Colonic mucosa (tissue), 4 donors: ENCODE measurements at regions not wholly inside any gene's neighbourhood (a gene's known extent, or its start where the extent isn't known, plus 50 kb on each side); places are given as distances from the start of the nearest gene placed in this dataset.

Source experiments
- DNase-seq: peaks from one replicate; pipeline ENCODE4 v3.0.0-alpha.2; 2020
- H3K27ac ChIP-seq: fragments of 200-600 bp; one replicate; pipeline ENCODE4 v1.8.0; 2021
- H3K27me3 ChIP-seq: fragments of 200-600 bp; one replicate; pipeline ENCODE4 v1.8.0; 2021
- H3K36me3 ChIP-seq: fragments of 200-600 bp; one replicate; pipeline ENCODE4 v1.8.0; 2021
- H3K4me1 ChIP-seq: fragments of 200-600 bp; one replicate; pipeline ENCODE4 v1.8.0; 2021; ENCODE audit warnings: mild to moderate bottlenecking
- H3K4me3 ChIP-seq: fragments of 200-600 bp; one replicate; pipeline ENCODE4 v1.8.0; 2021
- H3K9ac ChIP-seq, 2 donors: one replicate each; pipeline ENCODE4 v1.7.0; 2013; ENCODE audit warnings: control low read depth in 2 of 2, low read depth in 2 of 2, low read length in 2 of 2
- H3K9me3 ChIP-seq: fragments of 200-600 bp; one replicate; pipeline ENCODE4 v1.8.0; 2021
- intact Hi-C: fragments of 100-400 bp; cut with DNase I; formaldehyde crosslinking; loops from one replicate; pipeline ENCODE4 v1.14.1; 2022
- TF ChIP-seq, protein P1 (sequence below): fragments of 200-600 bp; IDR thresholded peaks from one replicate; pipeline ENCODE4 v1.8.0; 2022; ENCODE audit warnings: antibody characterized with exemption, mild to moderate bottlenecking
- donor health status: healthy.
- donor health status: DM: no; HTN: no; CAD: no.
- donor health status: DM: no; HTN: no; CAD: no.

DNA sequence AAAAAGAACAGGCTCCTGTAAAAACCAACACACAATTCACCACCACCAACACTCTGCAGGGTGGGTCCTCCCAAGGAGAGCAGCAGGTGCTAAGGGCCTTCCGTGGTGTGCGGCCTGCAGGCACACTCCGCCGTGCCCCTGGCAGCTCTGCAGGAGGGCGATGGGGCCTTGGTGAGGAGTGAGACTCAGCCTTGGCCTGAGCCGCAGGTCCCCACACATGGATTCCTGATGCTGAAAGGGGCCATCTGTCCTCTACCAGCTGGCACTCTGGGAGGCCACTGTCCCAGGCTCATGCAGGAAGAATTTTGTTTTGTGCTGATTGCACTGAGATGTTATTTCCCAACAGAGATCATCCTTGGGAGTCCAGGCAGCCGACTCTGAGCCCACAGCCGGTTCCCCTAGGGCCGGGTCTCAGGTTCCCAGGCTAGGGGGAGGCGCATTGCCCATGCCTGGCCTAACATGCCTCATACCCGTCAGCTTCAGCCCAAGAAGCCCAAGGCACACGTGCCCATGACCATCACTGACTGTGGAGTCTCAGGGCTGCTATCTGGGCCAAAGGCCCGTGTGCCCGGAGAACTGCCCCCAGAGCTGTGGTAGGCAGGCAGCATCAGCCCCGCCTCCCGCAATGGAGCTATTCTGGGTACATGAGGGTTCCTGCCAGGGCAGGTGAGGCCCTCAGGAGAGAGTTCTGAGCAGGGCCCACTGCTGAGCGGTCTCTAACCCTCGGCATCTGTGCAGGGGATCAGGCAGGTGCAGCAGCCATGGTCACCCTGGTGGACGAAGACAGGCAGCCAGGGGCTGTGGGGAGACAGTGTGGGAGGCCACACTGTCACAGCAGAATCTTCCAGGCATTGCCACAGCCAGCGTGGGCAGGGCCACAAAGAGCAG, 97.9 kb upstream of the ZNF469 start:
- Histone ChIP-seq H3K27ac (no peak overlapping the region), H3K4me3 (no peak overlapping the region), H3K27me3 (no peaks in the 10 kb centered on the region), H3K9ac (no peak overlapping the region), H3K9me3 (no peaks in the 10 kb centered on the region), H3K36me3 (no peaks in the 10 kb centered on the region), H3K4me1 (no peaks in the 10 kb centered on the region)
- no peak for DNase-seq
- intact Hi-C loops, result no loop called here
- TF ChIP-seq, protein P1, sequence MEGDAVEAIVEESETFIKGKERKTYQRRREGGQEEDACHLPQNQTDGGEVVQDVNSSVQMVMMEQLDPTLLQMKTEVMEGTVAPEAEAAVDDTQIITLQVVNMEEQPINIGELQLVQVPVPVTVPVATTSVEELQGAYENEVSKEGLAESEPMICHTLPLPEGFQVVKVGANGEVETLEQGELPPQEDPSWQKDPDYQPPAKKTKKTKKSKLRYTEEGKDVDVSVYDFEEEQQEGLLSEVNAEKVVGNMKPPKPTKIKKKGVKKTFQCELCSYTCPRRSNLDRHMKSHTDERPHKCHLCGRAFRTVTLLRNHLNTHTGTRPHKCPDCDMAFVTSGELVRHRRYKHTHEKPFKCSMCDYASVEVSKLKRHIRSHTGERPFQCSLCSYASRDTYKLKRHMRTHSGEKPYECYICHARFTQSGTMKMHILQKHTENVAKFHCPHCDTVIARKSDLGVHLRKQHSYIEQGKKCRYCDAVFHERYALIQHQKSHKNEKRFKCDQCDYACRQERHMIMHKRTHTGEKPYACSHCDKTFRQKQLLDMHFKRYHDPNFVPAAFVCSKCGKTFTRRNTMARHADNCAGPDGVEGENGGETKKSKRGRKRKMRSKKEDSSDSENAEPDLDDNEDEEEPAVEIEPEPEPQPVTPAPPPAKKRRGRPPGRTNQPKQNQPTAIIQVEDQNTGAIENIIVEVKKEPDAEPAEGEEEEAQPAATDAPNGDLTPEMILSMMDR, result no peak

DNA sequence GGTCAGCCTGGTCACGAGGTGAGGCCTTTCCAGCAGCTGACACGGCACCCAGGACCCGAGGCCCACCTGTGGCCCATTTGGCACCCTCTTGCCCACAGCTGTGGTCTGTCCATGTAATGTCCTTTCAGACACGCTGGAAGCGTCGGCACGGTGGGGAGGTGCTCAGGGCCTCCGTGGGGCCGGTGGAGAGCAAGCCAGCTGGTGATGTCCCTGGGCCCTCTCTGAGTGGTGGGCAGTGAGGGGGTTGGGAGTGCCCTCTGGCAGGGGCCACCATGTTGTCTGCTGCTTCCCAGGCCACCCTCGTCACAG, 97.3 kb upstream of the ZNF469 start:
- Histone ChIP-seq H3K4me3 (no peak overlapping the region), H3K36me3 (no peaks in the 10 kb centered on the region), H3K4me1 (no peaks in the 10 kb centered on the region), H3K9ac (no peak overlapping the region), H3K9me3 (no peaks in the 10 kb centered on the region), H3K27ac (no peak overlapping the region), H3K27me3 (no peaks in the 10 kb centered on the region)
- intact Hi-C loops, result no loop called here
- DNase-seq, result no peak
- TF ChIP-seq, protein P1, result no peak

DNA sequence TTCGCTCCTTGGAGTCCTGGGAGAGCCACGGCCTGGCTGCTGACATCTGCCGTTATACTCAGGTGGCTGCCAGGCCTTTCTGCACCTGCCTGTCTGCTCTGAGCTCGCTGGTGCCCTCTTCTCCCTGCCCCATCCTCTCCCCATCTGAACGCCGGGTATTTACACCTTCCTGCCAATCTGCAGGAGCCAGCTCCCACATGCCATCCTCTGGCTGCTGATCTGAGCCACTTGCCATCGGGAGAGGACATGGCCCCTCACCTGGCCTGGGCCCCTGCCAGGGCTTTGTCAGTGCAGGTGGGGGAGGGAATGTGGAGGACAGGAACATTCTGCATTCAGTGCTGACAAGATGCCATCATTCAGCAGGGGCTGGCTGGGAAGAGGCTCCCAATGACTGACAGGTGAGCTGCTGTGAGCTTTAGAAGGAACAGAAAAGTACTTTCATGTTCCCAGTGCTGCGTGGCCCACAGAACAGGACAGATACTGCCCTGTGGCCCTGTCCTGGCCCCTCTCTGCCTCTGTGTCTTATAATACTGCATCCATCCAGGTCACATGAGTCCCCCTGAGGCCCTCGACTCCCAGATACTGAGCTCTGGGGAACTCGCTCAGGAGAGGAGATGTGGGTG, 96.3 kb upstream of the ZNF469 start:
- no peak overlapping the region for H3K4me3 ChIP-seq
- TF ChIP-seq, protein P1, result no peak
- no peaks in the 10 kb centered on the region for H3K4me1 ChIP-seq
- H3K27me3 ChIP-seq, result no peaks in the 10 kb centered on the region
- no peak overlapping the region for H3K27ac ChIP-seq
- DNase-seq, result no peak
- intact Hi-C loops, result no loop called here
- H3K36me3 ChIP-seq, result no peaks in the 10 kb centered on the region
- no peaks in the 10 kb centered on the region for H3K9me3 ChIP-seq
- H3K9ac ChIP-seq, result no peak overlapping the region

DNA sequence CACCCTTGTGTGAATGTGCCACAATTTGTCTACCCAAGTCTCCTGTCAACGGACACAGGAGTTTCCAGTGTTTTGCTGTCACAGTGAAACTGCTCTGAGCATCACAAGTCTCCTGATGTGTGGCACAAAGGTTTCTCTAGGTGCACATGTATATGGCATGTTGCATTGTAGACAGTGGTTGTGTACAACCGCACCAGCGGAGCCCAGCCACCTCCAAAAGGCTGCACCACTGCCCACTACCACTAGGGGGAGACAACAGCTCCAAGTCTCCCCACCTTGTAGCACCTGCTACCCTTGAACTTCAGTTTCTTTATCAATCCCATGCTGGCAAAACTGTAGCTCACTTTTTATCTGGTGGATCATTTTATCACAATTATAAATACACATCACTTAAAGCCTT, 95.5 kb upstream of the ZNF469 start:
- no peaks in the 10 kb centered on the region for H3K4me1 ChIP-seq
- no peak for DNase-seq
- no peaks in the 10 kb centered on the region for H3K27me3 ChIP-seq
- TF ChIP-seq, protein P1, result peak; percentile 29
- intact Hi-C loops, result no loop called here
- no peaks in the 10 kb centered on the region for H3K9me3 ChIP-seq
- H3K4me3 ChIP-seq, result no peak overlapping the region
- no peak overlapping the region for H3K27ac ChIP-seq
- no peaks in the 10 kb centered on the region for H3K36me3 ChIP-seq
- no peak overlapping the region for H3K9ac ChIP-seq

DNA sequence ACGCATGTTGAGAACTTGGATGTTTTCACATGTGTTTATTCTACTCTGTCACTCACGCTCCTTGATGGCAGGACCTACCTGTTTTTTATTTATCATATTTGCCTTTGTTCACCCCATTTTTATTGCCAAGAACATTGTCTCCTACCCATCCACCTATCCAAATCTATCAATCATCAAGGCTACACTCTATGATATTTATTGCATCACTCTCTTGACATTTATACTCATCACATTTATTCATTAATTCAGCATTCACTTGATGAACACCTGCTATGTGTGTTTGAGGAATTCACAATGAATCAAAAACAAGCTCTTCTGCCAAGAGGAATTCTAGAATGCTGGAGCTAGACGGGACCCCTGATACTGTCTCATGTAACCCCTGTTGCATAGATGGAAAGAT, 94.5 kb upstream of the ZNF469 start:
- no peaks in the 10 kb centered on the region for H3K9me3 ChIP-seq
- H3K27ac ChIP-seq, result no peak overlapping the region
- no peaks in the 10 kb centered on the region for H3K27me3 ChIP-seq
- H3K9ac ChIP-seq, result no peak overlapping the region
- H3K4me3 ChIP-seq, result no peak overlapping the region
- DNase-seq, result no peak
- no peaks in the 10 kb centered on the region for H3K36me3 ChIP-seq
- TF ChIP-seq, protein P1, result no peak
- H3K4me1 ChIP-seq, result no peaks in the 10 kb centered on the region
- intact Hi-C loops, result no loop called here
